Sigmoid colon (tissue), 6 donors: ENCODE measurements at regions not wholly inside any gene's neighbourhood (a gene's known extent, or its start where the extent isn't known, plus 50 kb on each side); places are given as distances from the start of the nearest gene placed in this dataset.

Source experiments
- DNase-seq: peaks from one replicate; pipeline ENCODE4 v3.0.0-alpha.2; 2019
- H3K27ac ChIP-seq, 4 donors: fragments of 200-600 bp; sonication (generic); one replicate each; pipeline ENCODE4 v1.5.1; 2016 to 2019; ENCODE audit warnings: mild to moderate bottlenecking in 1 of 4
- H3K27me3 ChIP-seq, 3 donors: fragments of 200-600 bp; sonication (generic); one replicate each; pipeline ENCODE4 v1.5.1; 2019; ENCODE audit warnings: mild to moderate bottlenecking in 1 of 3
- H3K36me3 ChIP-seq, 4 donors: fragments of 200-600 bp; sonication (generic); one replicate each; pipeline ENCODE4 v1.5.1; 2016 to 2019
- H3K4me1 ChIP-seq, 4 donors: fragments of 200-600 bp; sonication (generic); one replicate each; pipeline ENCODE4 v1.5.1; 2017 to 2019
- H3K4me3 ChIP-seq, 4 donors: fragments of 200-600 bp; sonication (generic); one replicate each; pipeline ENCODE4 v1.5.1; 2017 to 2019; ENCODE audit warnings: mild to moderate bottlenecking in 2 of 4, moderate library complexity in 1 of 4
- H3K9me3 ChIP-seq, 4 donors: fragments of 200-600 bp in 3 of 4; sonication (generic) in 3 of 4; one replicate each; pipeline versions ENCODE4 v1.5.1 to v1.6.1; 2013 to 2019
- EP300 ChIP-seq, 4 donors: sonication (generic); formaldehyde crosslinking; IDR thresholded peaks; one replicate each; pipeline ENCODE4 v1.6.1; 2017; ENCODE audit warnings: antibody characterized with exemption in 4 of 4
- POLR2A ChIP-seq, 2 donors: fragments of 450-650 bp; IDR thresholded peaks; one replicate each; pipeline ENCODE4 v1.6.1; 2016; ENCODE audit warnings: antibody characterized with exemption in 2 of 2, mild to moderate bottlenecking in 2 of 2, moderate library complexity in 2 of 2
- POLR2AphosphoS5 ChIP-seq, 4 donors: sonication (generic); formaldehyde crosslinking; IDR thresholded peaks; one replicate each; pipeline ENCODE4 v1.6.1; 2017; ENCODE audit warnings: antibody characterized with exemption in 4 of 4
- WGBS, 2 donors: extraction: QIAGEN DNeasy Blood & Tissue Kit; methylation state at CpG; one replicate each; pipeline ENCODE4 v1.1.7; 2013; 5-methylcytosine and 5-hydroxymethylcytosine counted together
- intact Hi-C: fragments of 100-400 bp; cut with DNase I; formaldehyde crosslinking; loops from one replicate; pipeline ENCODE4 v1.15.1; 2023
- TF ChIP-seq, protein P1 (sequence below), 4 experiments: fragments of 450-650 bp in 3 of 4; fragments of 200-600 bp in 1 of 4; IDR thresholded peaks; one replicate each; pipeline ENCODE4 v1.5.1; 2016 to 2019; ENCODE audit warnings: antibody characterized with exemption in 4 of 4, mild to moderate bottlenecking in 3 of 4, moderate library complexity in 2 of 4
- donor health status: healthy with polysubstance abuse.
- donor health status: healthy.

DNA sequence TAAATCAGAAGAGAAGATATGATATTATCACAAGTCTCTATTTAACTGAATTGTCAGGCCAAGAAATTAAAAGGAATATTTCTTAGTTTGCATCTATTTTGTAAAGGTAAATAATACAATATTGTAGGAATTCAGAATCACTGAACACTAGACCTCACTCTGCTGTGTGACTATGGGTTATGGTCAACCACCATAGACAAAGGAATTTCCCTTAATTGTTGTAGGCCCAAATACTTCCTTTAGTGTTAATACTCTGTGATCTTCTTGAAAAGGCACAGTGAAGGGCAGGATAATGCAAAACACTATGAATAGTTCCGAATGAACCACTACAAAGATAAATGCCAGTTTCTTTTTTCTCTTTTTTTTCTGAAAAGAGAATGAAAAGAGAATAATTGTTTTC, 162.3 kb downstream of the TUSC7 start:
- no peak for TF ChIP-seq POLR2AphosphoS5 (IDR thresholded peaks at IDR 0.05)
- no peak for TF ChIP-seq POLR2A (IDR thresholded peaks at IDR 0.05)
- TF ChIP-seq, protein P1, sequence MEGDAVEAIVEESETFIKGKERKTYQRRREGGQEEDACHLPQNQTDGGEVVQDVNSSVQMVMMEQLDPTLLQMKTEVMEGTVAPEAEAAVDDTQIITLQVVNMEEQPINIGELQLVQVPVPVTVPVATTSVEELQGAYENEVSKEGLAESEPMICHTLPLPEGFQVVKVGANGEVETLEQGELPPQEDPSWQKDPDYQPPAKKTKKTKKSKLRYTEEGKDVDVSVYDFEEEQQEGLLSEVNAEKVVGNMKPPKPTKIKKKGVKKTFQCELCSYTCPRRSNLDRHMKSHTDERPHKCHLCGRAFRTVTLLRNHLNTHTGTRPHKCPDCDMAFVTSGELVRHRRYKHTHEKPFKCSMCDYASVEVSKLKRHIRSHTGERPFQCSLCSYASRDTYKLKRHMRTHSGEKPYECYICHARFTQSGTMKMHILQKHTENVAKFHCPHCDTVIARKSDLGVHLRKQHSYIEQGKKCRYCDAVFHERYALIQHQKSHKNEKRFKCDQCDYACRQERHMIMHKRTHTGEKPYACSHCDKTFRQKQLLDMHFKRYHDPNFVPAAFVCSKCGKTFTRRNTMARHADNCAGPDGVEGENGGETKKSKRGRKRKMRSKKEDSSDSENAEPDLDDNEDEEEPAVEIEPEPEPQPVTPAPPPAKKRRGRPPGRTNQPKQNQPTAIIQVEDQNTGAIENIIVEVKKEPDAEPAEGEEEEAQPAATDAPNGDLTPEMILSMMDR (IDR thresholded peaks at IDR 0.05) = no peak
- no peak for TF ChIP-seq EP300 (IDR thresholded peaks at IDR 0.05)
- no peak overlapping the region for H3K4me3 ChIP-seq
- H3K9me3 ChIP-seq = peaks cover 0 to 4% (median 0%) of the 10 kb centered on the region in 4 donors
- intact Hi-C loops = no loop called here
- no peaks in the 10 kb centered on the region for H3K36me3 ChIP-seq
- no peak for DNase-seq
- H3K27me3 ChIP-seq = no peaks in the 10 kb centered on the region
- H3K4me1 ChIP-seq = peaks cover 0 to 7% (median 0%) of the 10 kb centered on the region in 4 donors
- H3K27ac ChIP-seq = no peak overlapping the region
- WGBS, 2 donors = 84 to 93% methylated on average over 1 of the region's 1 CpG

DNA sequence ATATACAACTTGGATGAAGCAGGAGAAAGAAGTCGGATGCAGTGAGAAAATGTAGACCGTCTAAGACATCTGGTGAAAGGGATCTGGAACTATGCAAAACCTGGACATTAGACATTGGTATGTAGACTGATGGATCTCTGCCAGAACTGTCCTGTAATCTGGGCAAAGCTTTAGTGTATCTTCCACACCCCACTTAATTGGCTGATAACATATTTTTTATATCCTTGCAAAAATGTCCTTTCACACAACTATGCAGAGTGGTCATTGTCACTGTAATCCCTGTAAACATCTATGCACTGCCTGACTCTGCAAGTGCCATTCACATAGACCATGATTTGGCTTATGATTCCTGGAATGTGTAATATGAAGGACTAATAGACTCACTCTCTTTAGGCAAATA, 163.1 kb downstream of the TUSC7 start:
- H3K9me3 ChIP-seq = peaks cover 0 to 4% (median 0%) of the 10 kb centered on the region in 4 donors
- H3K4me3 ChIP-seq = no peak overlapping the region
- no peaks in the 10 kb centered on the region for H3K27me3 ChIP-seq
- H3K36me3 ChIP-seq = no peaks in the 10 kb centered on the region
- H3K27ac ChIP-seq = no peak overlapping the region
- intact Hi-C loops = no loop called here
- H3K4me1 ChIP-seq = peaks cover 0 to 7% (median 0%) of the 10 kb centered on the region in 4 donors
- TF ChIP-seq POLR2AphosphoS5 (IDR thresholded peaks at IDR 0.05) (no peak), EP300 (IDR thresholded peaks at IDR 0.05) (no peak), POLR2A (IDR thresholded peaks at IDR 0.05) (no peak)
- TF ChIP-seq, protein P1 (IDR thresholded peaks at IDR 0.05) = no peak
- WGBS, 2 donors = 84 to 90% methylated on average over 2 of the region's 2 CpGs
- DNase-seq = no peak

DNA sequence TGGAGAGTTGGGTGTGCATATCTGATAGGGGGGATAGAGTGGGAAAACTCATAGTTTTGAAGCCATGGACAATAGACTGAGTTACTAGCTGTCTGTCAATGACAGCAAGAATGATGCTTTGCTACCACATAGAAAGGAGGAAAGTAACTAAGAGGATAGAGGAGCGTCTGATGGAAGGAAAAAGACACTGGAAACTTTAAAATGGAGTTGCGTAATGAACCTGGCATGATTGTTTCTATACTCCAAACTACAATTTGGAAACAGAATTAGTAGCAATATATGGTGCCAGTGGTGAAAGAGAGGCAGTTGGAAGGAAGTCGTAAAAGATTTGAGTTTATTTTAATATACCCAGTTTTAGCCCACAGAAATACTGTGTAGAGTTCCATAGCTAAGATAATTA, 163.6 kb downstream of the TUSC7 start:
- no peak for DNase-seq
- Histone ChIP-seq H3K9me3 (peaks cover 0 to 4% (median 0%) of the 10 kb centered on the region in 4 donors), H3K4me1 (peaks cover 0 to 7% (median 0%) of the 10 kb centered on the region in 4 donors), H3K4me3 (no peak overlapping the region), H3K27me3 (no peaks in the 10 kb centered on the region), H3K27ac (no peak overlapping the region), H3K36me3 (no peaks in the 10 kb centered on the region)
- intact Hi-C loops = no loop called here
- 86 to 90% methylated on average over 3 of the region's 3 CpGs for WGBS, 2 donors
- TF ChIP-seq POLR2A (IDR thresholded peaks at IDR 0.05) (no peak), POLR2AphosphoS5 (IDR thresholded peaks at IDR 0.05) (no peak), EP300 (IDR thresholded peaks at IDR 0.05) (no peak)
- TF ChIP-seq, protein P1 (IDR thresholded peaks at IDR 0.05) = no peak

DNA sequence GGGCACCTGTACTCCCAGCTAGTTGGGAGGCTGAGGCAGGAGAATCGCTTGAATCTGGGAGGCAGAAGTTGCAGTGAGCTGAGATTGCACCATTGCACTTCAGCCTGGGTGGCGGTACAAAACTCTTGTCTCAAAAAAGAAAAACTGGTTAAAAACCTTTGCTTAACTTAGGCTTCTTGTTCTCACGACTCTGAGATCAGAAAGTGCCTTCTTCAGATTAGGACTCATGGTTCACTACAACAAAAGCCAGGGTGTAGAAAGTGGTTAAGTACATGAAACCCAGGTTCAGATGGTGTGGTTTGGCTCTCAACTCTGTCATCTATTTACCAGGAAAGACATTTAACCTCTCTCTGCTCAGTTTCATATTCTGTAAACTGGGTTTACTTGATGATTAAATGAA, 168.4 kb downstream of the TUSC7 start:
- Histone ChIP-seq H3K4me1 (peaks cover 0 to 1% (median 0%) of the 10 kb centered on the region in 4 donors), H3K27me3 (no peaks in the 10 kb centered on the region), H3K9me3 (peaks cover 0 to 4% (median 0%) of the 10 kb centered on the region in 4 donors), H3K27ac (no peak overlapping the region), H3K4me3 (no peak overlapping the region), H3K36me3 (no peaks in the 10 kb centered on the region)
- DNase-seq = no peak
- intact Hi-C loops = no loop called here
- 91 to 93% methylated on average over 3 of the region's 3 CpGs for WGBS, 2 donors
- no peak for TF ChIP-seq POLR2A (IDR thresholded peaks at IDR 0.05)
- TF ChIP-seq POLR2AphosphoS5 (IDR thresholded peaks at IDR 0.05) = no peak
- TF ChIP-seq EP300 (IDR thresholded peaks at IDR 0.05) = no peak
- TF ChIP-seq, protein P1 (IDR thresholded peaks at IDR 0.05) = no peak
